ENCODE measurements at regions not wholly inside any gene's neighbourhood (a gene's known extent, or its start where the extent isn't known, plus 50 kb on each side); places are given as distances from the start of the nearest gene placed in this dataset.

DNA sequence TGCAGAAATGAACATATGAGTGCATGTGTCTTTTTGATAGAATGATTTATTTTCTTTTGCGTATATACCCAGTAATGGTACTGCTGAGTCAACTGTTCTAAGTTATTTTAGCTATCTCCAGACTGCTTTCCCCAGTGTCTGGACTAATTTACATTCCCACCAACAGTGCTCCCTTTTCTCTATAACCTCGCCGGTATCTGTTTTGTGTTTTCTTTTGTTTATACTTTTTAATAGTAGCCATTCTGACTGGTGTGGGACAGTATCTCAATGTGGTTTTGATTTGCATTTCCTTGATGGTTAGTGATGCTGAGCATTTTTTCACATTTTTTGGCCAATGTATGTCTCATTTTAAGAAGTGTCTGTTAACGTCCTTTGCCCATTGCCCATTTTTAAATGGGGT is 218.6 kb upstream of the KCNIP4 start:
- no peak overlapping the region for H3K27ac Mint-ChIP-seq (ENCODE audit: unreplicated experiment)
- H3K27me3 Mint-ChIP-seq (ENCODE audit: low read depth): peaks cover 8% of the 10 kb centered on the region
- no peaks in the 10 kb centered on the region for H3K36me3 Mint-ChIP-seq (ENCODE audit: low read depth)
- DNase-seq (ENCODE audit: low spot score): no peak
- TF ChIP-seq, protein P1, sequence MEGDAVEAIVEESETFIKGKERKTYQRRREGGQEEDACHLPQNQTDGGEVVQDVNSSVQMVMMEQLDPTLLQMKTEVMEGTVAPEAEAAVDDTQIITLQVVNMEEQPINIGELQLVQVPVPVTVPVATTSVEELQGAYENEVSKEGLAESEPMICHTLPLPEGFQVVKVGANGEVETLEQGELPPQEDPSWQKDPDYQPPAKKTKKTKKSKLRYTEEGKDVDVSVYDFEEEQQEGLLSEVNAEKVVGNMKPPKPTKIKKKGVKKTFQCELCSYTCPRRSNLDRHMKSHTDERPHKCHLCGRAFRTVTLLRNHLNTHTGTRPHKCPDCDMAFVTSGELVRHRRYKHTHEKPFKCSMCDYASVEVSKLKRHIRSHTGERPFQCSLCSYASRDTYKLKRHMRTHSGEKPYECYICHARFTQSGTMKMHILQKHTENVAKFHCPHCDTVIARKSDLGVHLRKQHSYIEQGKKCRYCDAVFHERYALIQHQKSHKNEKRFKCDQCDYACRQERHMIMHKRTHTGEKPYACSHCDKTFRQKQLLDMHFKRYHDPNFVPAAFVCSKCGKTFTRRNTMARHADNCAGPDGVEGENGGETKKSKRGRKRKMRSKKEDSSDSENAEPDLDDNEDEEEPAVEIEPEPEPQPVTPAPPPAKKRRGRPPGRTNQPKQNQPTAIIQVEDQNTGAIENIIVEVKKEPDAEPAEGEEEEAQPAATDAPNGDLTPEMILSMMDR (IDR thresholded peaks at IDR 0.05): no peak
- no peaks in the 10 kb centered on the region for H3K4me1 Mint-ChIP-seq (ENCODE audit: low read depth)
- H3K4me3 Mint-ChIP-seq (ENCODE audit: unreplicated experiment): no peak overlapping the region
- H3K9me3 Mint-ChIP-seq (ENCODE audit: low read depth): no peaks in the 10 kb centered on the region

DNA sequence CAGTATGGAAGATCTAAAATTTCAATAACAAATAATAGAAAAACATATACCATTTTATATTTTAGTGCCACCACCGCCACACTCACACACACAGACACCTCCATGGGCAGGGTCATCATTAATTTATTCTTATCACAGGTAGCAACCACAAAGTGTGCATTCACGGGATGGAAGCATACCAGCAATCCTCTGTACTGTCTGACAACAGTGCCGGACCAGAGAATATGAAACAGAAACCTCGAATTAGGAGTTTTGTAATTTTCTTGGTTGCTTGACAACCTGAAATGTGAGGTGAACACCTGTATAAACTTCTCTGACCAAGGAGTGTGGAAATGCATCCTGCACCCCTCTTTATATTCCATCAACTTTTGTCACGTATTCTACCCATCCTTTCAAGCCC is 213.9 kb upstream of the KCNIP4 start:
- H3K4me1 Mint-ChIP-seq (ENCODE audit: low read depth): no peaks in the 10 kb centered on the region
- H3K36me3 Mint-ChIP-seq (ENCODE audit: low read depth): no peaks in the 10 kb centered on the region
- H3K4me3 Mint-ChIP-seq (ENCODE audit: unreplicated experiment): no peak overlapping the region
- no peak for DNase-seq (ENCODE audit: low spot score)
- H3K9me3 Mint-ChIP-seq (ENCODE audit: low read depth): peaks cover 16% of the 10 kb centered on the region
- H3K27ac Mint-ChIP-seq (ENCODE audit: unreplicated experiment): no peak overlapping the region
- peaks cover 10% of the 10 kb centered on the region for H3K27me3 Mint-ChIP-seq (ENCODE audit: low read depth)
- TF ChIP-seq, protein P1 (IDR thresholded peaks at IDR 0.05): no peak

DNA sequence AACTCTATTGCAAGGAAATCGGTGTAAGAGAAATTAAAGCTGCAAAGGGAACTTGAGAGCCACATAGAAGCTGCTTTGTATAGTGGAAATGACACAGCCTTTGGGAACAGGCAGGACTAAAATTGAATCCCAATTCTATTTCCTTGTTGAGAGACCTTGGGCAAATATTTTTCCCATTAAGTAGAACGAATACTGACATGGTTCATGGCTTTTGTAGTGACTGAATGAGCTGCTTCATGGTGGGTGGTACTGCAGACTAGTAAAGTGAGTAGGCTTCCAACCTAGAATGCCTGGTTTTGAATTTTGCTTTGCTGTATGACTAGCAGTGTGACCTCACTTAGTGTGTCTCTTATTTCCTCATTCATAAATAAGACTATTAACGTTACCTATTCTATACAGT is 182.2 kb upstream of the KCNIP4 start:
- Mint-ChIP-seq H3K27ac (ENCODE audit: unreplicated experiment) (no peak overlapping the region), H3K4me1 (ENCODE audit: low read depth) (no peaks in the 10 kb centered on the region), H3K9me3 (ENCODE audit: low read depth) (no peaks in the 10 kb centered on the region), H3K36me3 (ENCODE audit: low read depth) (no peaks in the 10 kb centered on the region), H3K4me3 (ENCODE audit: unreplicated experiment) (no peak overlapping the region), H3K27me3 (ENCODE audit: low read depth) (peaks cover 4% of the 10 kb centered on the region)
- no peak for DNase-seq (ENCODE audit: low spot score)
- TF ChIP-seq, protein P1 (IDR thresholded peaks at IDR 0.05): no peak

DNA sequence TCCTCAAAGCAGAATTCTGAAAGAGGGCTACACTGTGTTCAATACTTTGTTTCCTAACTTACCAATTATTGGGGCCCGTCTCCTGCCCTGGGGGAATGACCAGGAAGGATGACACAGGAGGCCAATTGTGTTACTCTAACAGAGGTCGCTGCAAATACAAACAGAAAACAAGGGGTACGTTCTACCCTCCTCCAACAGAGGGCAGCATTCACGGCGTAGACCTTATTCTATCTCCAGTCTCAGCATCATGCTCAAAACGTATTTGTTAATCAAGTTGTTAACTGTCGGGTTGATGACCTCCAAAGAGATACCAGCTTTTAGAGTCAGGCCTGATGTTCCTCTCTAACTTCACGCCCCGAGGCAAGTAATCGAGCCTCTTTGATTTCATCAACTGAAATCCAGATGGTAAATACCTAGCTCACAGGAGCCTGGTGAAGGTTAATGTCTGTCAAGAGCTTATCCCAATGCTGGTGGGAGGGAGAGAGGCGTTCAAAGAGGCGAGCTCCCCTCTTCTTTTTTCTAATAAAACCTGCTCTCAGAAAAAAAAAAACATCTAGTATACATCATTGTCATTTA is 181.0 kb upstream of the KCNIP4 start:
- H3K27me3 Mint-ChIP-seq (ENCODE audit: low read depth): peaks cover 4% of the 10 kb centered on the region
- no peak overlapping the region for H3K4me3 Mint-ChIP-seq (ENCODE audit: unreplicated experiment)
- TF ChIP-seq, protein P1 (IDR thresholded peaks at IDR 0.05): peak; percentile 68
- H3K9me3 Mint-ChIP-seq (ENCODE audit: low read depth): peaks cover 4% of the 10 kb centered on the region
- H3K36me3 Mint-ChIP-seq (ENCODE audit: low read depth): no peaks in the 10 kb centered on the region
- no peaks in the 10 kb centered on the region for H3K4me1 Mint-ChIP-seq (ENCODE audit: low read depth)
- H3K27ac Mint-ChIP-seq (ENCODE audit: unreplicated experiment): no peak overlapping the region
- no peak for DNase-seq (ENCODE audit: low spot score)

DNA sequence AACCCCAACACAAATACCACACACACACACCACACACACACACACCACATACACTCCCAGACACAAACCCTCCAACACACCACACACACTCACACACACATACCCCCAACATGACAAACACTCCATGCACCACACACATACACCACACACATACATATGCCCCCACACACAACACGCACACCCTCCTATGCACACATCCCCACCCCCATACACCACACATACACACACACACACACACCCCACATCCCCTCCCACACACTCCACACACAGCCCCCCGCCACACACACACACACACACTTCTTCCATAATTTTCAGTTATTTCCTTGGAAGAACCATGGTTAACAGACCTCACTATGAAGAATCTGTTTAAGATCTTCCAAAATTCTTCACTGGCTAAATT is 173.5 kb upstream of the KCNIP4 start:
- Mint-ChIP-seq H3K27me3 (ENCODE audit: low read depth) (peaks cover 1% of the 10 kb centered on the region), H3K9me3 (ENCODE audit: low read depth) (peaks cover 22% of the 10 kb centered on the region), H3K4me1 (ENCODE audit: low read depth) (no peaks in the 10 kb centered on the region), H3K4me3 (ENCODE audit: unreplicated experiment) (no peak overlapping the region), H3K36me3 (ENCODE audit: low read depth) (peaks cover 2% of the 10 kb centered on the region), H3K27ac (ENCODE audit: unreplicated experiment) (no peak overlapping the region)
- TF ChIP-seq, protein P1 (IDR thresholded peaks at IDR 0.05): no peak
- no peak for DNase-seq (ENCODE audit: low spot score)
